Body of pancreas (tissue), 4 donors: ENCODE measurements at regions not wholly inside any gene's neighbourhood (a gene's known extent, or its start where the extent isn't known, plus 50 kb on each side); places are given as distances from the start of the nearest gene placed in this dataset.

ENCODE experiments used
- POLR2A ChIP-seq, 3 donors: fragments of 450-650 bp; IDR thresholded peaks; one replicate each; pipeline ENCODE4 v1.6.1; 2016; ENCODE audit warnings: antibody characterized with exemption in 3 of 3, mild to moderate bottlenecking in 2 of 3
- TF ChIP-seq, protein P1 (sequence below), 7 experiments: fragments of 450-650 bp in 4 of 7; fragments of 200-600 bp in 3 of 7; sonication (generic) in 3 of 7; IDR thresholded peaks; one replicate each; pipeline ENCODE4 v1.5.1; 2016 to 2019; ENCODE audit warnings: antibody characterized with exemption in 7 of 7

DNA sequence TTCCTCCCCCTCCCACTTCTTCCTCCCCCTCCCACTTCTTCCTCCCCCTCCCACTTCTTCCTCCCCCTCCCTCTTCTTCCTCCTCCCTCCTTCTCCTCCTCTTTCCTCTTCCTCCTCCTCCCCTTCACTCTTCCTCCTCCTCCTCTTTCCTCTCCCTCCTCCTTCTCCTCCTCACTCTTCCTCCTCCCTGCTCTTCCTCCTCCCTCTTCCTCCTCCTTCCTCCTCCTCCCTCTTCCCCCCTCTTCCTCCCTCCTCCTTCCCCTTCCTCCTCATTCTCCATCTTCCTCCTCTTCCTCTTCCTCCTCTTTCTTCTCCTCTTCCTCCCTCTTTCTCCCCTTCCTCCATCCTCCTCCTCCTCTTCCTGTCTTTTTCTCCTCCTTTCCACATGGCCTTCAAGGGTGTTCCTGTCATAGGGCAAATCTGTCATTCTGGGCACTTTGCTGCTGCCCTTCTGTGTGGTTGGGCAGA is 111.4 kb downstream of the PHETA1 start:
- TF ChIP-seq, protein P1, sequence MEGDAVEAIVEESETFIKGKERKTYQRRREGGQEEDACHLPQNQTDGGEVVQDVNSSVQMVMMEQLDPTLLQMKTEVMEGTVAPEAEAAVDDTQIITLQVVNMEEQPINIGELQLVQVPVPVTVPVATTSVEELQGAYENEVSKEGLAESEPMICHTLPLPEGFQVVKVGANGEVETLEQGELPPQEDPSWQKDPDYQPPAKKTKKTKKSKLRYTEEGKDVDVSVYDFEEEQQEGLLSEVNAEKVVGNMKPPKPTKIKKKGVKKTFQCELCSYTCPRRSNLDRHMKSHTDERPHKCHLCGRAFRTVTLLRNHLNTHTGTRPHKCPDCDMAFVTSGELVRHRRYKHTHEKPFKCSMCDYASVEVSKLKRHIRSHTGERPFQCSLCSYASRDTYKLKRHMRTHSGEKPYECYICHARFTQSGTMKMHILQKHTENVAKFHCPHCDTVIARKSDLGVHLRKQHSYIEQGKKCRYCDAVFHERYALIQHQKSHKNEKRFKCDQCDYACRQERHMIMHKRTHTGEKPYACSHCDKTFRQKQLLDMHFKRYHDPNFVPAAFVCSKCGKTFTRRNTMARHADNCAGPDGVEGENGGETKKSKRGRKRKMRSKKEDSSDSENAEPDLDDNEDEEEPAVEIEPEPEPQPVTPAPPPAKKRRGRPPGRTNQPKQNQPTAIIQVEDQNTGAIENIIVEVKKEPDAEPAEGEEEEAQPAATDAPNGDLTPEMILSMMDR (IDR thresholded peaks at IDR 0.05) = no peak
- no peak for TF ChIP-seq POLR2A (IDR thresholded peaks at IDR 0.05)
